HG03064 (cell line): ENCODE measurements at regions not wholly inside any gene's neighbourhood (a gene's known extent, or its start where the extent isn't known, plus 50 kb on each side); places are given as distances from the start of the nearest gene placed in this dataset.

Source experiments
- ATAC-seq: cut with Tn5 transposase; IDR thresholded peaks from one replicate; pipeline ENCODE4 v1.9.1; 2021; ENCODE audit warnings: low read depth; ENCODE audit not compliant: unreplicated experiment

- ATAC-seq = no peak
Measured at GRCh38 chr10:78491812-78492211, 458.1 kb downstream of the RPS24 start.

- ATAC-seq = no peak
Measured at GRCh38 chr10:78492424-78492823, 458.8 kb downstream of the RPS24 start.

DNA sequence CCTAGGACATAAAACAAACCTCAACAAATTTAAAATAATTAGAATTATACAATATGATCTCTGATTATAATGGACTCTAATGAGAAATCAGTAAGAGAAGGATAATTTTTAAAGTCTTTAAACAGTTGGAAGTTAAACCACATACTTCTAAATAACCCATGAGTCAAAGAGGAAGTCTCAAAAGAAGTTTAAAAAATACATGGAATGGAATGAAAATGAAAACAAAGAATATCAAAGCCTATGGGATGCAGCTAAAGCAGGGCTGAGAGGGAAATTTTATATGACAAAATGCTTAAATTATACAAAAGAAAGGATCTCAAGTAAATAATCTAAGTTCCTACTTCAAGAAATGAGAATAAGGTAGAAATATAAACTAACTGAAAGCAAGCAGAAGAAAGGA lies 460.5 kb downstream of the RPS24 start:
- no peak for ATAC-seq

DNA sequence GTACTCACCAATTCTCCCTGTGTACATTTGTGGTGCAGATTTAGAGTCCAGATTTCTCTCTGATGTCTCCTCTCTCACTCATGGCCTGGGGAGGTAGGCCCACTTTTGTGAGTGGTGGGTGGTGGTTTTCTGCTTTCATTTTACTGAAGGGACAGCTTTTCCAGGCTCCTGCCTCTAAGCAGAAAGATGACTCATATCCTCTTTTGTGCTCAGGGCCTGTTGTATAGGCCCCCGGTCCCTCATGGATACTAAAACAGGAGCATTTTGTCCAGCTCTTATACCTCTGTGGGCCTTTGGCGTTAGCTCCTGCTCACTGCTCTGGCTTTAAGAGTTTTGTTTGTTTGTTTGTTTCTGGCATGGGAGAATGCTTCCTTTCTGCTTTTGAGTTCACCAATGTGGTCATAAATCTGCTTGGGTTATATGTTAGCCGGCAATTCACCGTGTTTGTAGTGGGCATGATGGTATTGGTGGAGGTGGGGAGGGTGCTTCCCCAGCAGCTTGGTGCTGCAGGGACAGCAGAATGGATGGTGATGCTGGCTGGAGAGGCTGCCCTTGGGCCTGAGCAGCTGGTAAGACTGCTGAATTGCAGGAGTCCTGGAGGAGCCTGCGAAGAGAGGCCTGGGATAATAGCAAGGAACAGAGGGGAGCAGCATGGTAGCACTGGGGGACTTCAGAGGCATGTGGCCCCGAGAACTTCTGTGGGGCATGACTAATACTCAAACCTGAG lies 468.7 kb downstream of the RPS24 start:
- ATAC-seq = no peak

GRCh38 chr10:78504181-78504580 lies 470.5 kb downstream of the RPS24 start:
- no peak for ATAC-seq

DNA sequence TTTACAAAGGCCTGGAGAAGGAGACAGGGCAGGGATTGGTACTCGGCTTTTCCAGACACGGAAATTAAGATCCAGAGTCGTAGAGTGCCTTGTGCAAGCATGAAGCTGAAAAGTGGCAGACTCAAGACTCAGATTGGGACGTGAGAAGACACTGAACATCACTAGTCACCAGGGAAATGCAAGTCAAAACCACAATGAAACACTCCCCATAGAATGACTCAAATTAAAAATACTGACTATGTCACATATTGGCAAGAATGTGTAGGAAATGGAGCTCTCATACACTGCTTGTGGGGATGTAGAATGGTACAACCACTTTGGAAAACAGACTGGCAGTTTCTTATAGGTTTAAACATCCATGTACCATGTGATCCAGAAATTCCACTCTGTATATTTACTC lies 472.0 kb downstream of the RPS24 start:
- ATAC-seq = no peak

DNA sequence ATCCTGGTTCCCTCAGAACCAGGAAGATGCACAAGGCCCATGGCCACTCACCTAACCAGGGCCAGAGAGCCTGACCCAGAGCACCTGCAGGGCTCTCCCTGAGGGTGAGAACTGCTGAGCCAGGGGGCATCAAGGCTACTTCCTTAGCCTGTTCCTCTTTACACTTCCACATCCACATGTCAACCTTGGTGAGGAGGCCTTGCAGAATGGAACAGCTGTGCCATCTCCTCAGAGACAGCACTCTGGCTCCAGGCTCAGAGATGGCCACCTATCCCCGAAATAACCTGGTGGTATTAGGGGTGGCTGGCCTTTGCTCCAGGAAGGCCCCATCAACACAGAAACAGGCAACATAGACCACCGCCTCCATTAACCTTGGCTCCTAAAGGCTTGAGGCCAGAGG lies 473.0 kb downstream of the RPS24 start:
- no peak for ATAC-seq

DNA sequence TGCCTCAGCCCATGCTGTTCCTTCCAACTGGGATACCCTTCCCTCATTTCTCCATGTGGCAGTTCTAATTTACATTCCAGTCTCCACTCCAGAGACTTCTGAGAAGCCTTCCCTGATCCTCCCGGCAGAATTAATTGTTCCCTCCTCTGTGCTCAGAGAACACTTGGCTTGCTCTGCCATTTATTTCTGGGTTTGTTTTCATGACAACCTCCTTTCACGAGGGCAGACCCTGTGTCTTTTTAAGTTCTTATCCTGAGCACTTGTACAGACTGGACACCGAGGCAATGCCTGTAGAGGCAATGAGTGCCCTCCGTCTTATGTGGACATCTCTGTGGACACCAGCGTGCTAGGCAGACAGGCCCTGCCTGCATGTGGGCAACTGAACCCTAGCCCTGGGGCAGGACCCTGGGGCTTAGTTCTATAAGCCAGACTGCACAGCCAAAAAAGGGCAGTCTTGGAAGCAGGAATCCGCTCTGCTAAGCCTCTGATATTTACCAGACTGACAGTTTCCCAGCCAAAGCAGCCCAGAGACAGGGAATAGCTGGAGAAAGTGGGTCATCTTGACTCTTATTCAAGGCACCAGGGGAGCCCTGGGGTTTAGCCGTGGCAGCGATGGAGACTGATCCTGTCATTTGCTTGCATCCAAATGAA lies 474.0 kb downstream of the RPS24 start:
- no peak for ATAC-seq

DNA sequence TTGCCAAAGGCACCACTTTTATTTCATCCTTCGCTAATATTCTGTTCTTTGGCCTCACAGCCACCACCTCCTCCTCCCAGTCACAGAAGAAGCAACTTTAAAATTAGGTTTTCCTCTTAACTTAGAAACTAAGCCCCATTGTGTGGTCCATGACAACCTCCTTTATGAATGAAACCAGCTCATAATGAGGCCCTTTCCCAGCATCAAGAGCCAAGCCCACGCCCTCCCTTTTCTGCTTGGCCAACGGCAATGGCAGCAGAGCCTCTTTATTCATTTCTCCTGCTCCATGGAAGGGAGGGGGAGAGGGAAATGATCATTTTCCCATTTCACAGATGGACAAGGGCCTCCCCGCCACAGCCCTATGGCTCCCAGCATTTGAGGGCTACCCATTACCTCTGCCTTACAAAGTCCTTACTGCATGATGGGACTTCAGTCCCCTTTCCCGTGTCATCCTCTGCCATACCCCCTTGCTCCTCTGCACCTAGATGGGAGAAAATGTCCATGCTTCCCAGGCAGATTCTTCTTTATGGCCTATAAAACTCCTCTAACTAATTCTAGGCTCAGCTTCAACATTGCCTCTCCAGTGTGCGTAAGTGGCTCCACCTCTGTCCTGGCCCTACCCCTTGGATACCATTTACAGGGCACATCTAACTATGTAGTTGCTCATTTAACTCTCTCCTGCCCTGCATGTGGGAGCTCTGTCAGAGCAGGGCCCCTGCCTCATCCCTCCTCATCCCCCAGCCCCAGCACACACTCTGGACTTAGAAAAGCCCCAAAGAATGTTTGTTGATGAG lies 475.5 kb downstream of the RPS24 start:
- ATAC-seq = no peak

DNA sequence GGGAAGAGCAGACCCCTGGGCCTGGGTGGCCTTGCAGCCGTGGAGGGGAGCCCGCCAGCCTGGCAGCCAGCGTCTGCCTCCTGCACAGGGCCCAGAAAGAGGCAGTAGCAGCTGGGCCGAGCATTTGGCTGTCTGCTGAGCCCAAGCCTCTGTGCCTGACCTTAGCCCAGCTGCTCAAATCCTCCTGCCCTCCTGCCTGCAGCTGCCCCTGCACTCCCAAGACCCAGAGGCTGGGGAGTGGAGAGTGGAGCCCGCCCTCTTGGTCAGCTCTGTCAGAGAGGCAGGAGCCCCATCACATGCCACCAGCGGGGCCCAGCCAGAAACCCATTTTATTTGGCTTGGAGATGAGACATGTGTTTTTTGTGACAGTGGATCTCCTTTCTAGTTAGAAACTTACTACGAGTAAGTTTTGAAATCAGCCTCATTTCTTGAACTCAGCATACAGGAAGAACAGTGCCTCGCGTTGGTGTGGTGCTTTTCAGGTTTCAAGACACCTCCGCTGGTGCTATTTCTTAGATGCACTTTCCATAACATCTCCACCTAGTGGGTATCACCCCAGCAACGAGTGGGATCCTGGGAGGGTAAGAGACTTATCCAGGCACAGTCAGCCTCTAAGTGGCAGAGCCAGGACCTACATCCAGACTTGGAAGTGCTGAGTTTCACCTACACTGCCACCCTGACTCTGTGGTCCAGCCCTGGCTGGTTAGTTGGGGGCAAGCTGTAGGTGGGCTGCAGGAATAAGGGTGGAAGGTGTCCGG lies 477.1 kb downstream of the RPS24 start:
- no peak for ATAC-seq

DNA sequence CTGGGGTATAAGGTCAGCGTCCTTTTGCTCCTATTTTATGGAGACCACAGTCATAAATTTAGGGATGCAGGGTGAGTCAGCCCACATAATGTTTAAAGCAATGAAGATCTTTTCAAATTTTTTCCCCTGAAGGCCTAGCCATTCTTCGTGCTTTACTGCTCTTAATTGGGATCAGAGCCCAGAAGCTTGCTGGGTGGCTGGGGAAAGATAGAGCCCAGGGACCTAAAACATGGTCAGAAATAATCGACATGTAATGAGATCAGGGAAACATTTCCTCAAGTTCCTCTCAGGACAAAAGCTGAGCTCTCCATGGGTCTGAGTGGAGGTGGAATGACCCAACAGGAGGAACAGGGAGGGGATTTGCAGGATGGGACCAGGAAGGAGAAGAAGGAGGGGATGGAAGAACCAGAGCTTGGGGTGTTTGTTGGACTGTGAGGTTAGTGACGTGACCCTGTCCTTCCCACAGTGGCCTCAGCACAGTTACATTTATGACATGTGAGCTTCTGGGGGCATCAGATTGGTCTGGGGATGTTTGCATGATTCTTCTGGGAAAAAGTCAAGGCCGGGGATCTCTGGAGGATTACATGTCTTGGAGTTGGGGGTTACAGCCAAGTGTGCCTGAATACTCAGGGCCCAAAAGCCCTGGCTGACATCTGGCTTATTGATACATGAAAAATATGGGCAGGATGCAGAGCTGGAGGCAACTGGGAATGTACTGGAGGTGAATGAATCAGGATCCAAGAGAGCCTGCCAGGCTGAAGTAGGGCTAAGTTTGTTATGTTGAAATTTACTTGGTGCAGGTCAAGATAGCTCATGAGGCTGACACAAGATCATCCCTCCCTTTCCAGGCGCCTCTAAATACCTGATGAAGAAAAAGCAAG lies 477.9 kb downstream of the RPS24 start:
- no peak for ATAC-seq

- ATAC-seq = no peak
Measured at GRCh38 chr10:78512205-78512550, 478.5 kb downstream of the RPS24 start.

GRCh38 chr10:78513330-78513729 lies 479.7 kb downstream of the RPS24 start:
- ATAC-seq = no peak

DNA sequence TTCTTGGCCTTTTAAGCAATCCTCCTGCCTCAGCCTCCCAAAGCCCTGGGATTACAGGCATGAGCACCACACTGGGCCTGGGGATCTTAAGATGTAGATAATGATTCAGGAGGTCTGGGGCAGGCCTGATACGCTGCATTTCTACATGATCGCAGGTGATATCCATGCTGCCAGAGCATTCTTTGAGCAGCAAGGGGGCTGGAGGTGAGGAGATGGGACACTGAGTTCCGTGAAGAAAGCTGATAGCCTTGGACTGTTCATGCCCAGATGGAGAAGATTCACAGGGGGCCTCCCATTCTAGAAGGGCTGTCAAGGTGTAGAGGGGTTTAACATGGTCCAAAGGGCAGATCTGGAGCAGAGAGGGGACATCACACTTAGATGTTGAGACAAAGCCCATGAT lies 480.3 kb downstream of the RPS24 start:
- ATAC-seq = no peak

GRCh38 chr10:78514459-78514858 lies 480.8 kb downstream of the RPS24 start:
- no peak for ATAC-seq

GRCh38 chr10:78515038-78515872 lies 481.6 kb downstream of the RPS24 start:
- ATAC-seq = no peak

DNA sequence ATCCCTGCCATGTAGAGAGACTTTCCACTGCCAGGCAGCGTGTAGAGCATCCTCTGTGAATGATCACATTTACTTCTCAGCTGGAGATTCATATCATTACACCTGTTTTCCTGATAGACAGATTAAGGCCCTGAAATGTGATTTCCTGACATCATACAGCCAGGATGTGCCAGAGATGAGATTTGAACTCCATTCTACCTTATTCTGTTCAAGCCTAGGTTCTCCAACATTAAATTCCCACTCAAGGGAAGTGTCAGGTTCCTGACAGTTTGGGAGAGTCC lies 482.1 kb downstream of the RPS24 start:
- no peak for ATAC-seq

GRCh38 chr10:78516236-78516635 lies 482.6 kb downstream of the RPS24 start:
- ATAC-seq = no peak

DNA sequence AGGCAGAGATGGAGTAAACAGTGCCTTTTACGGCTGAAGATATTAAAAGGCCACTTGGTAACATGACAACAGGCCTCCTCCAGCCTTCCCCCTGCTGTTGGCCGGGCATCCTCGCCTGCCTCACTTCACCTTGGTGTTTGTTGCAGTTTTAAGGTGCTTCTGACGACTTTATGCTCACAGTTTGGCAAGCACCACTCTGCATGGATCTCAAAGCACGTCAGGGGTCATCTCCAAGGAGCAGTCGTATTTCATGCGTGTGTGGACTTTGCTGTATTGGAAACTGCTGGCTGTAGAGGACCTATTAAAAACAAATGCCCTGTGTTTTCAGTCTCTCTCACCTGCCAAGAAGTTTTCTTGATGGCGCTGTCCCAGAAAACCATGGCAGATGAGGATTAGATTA lies 483.1 kb downstream of the RPS24 start:
- no peak for ATAC-seq
